ENCODE measurements at regions not wholly inside any gene's neighbourhood (a gene's known extent, or its start where the extent isn't known, plus 50 kb on each side); places are given as distances from the start of the nearest gene placed in this dataset.

GRCh38 chr3:109643590-109643989 lies 306.2 kb upstream of the DPPA4 start:
- no peak for TF ChIP-seq CTCF (IDR thresholded peaks at IDR 0.05; ENCODE audit: insufficient read depth, low read length, poor library complexity, severe bottlenecking)
- no peak for DNase-seq (ENCODE audit: extremely low read depth, insufficient read length)
- no peaks in the 10 kb centered on the region for H3K36me3 ChIP-seq (ENCODE audit: control insufficient read depth, insufficient read depth, low read length)
- no peak overlapping the region for H3K4me3 ChIP-seq (replicated peaks; ENCODE audit: low read depth, low read length)
- H3K27me3 ChIP-seq (replicated peaks; ENCODE audit: control insufficient read depth, insufficient read depth, low read length), result no peaks in the 10 kb centered on the region

GRCh38 chr3:109644332-109644731 lies 307.0 kb upstream of the DPPA4 start:
- H3K4me3 ChIP-seq (replicated peaks; ENCODE audit: low read depth, low read length), result no peak overlapping the region
- no peak for TF ChIP-seq CTCF (IDR thresholded peaks at IDR 0.05; ENCODE audit: insufficient read depth, low read length, poor library complexity, severe bottlenecking)
- H3K27me3 ChIP-seq (replicated peaks; ENCODE audit: control insufficient read depth, insufficient read depth, low read length), result no peaks in the 10 kb centered on the region
- no peaks in the 10 kb centered on the region for H3K36me3 ChIP-seq (ENCODE audit: control insufficient read depth, insufficient read depth, low read length)
- DNase-seq (ENCODE audit: extremely low read depth, insufficient read length), result no peak

- H3K36me3 ChIP-seq (ENCODE audit: control insufficient read depth, insufficient read depth, low read length), result no peaks in the 10 kb centered on the region
- H3K27me3 ChIP-seq (replicated peaks; ENCODE audit: control insufficient read depth, insufficient read depth, low read length), result no peaks in the 10 kb centered on the region
- H3K4me3 ChIP-seq (replicated peaks; ENCODE audit: low read depth, low read length), result no peak overlapping the region
- no peak for DNase-seq (ENCODE audit: extremely low read depth, insufficient read length)
- TF ChIP-seq CTCF (IDR thresholded peaks at IDR 0.05; ENCODE audit: insufficient read depth, low read length, poor library complexity, severe bottlenecking), result no peak
Measured at GRCh38 chr3:109644746-109645145, 307.4 kb upstream of the DPPA4 start.

GRCh38 chr3:109648027-109648426 lies 310.7 kb upstream of the DPPA4 start:
- no peaks in the 10 kb centered on the region for H3K36me3 ChIP-seq (ENCODE audit: control insufficient read depth, insufficient read depth, low read length)
- TF ChIP-seq CTCF (IDR thresholded peaks at IDR 0.05; ENCODE audit: insufficient read depth, low read length, poor library complexity, severe bottlenecking), result no peak
- H3K4me3 ChIP-seq (replicated peaks; ENCODE audit: low read depth, low read length), result no peak overlapping the region
- DNase-seq (ENCODE audit: extremely low read depth, insufficient read length), result no peak
- H3K27me3 ChIP-seq (replicated peaks; ENCODE audit: control insufficient read depth, insufficient read depth, low read length), result no peaks in the 10 kb centered on the region

GRCh38 chr3:109656225-109656624 lies 318.9 kb upstream of the DPPA4 start:
- Histone ChIP-seq H3K4me3 (replicated peaks; ENCODE audit: low read depth, low read length) (no peak overlapping the region), H3K27me3 (replicated peaks; ENCODE audit: control insufficient read depth, insufficient read depth, low read length) (no peaks in the 10 kb centered on the region), H3K36me3 (ENCODE audit: control insufficient read depth, insufficient read depth, low read length) (no peaks in the 10 kb centered on the region)
- no peak for DNase-seq (ENCODE audit: extremely low read depth, insufficient read length)
- TF ChIP-seq CTCF (IDR thresholded peaks at IDR 0.05; ENCODE audit: insufficient read depth, low read length, poor library complexity, severe bottlenecking), result no peak

- no peak for DNase-seq (ENCODE audit: extremely low read depth, insufficient read length)
- H3K4me3 ChIP-seq (replicated peaks; ENCODE audit: low read depth, low read length), result no peak overlapping the region
- no peaks in the 10 kb centered on the region for H3K36me3 ChIP-seq (ENCODE audit: control insufficient read depth, insufficient read depth, low read length)
Measured at GRCh38 chr3:109678600-109678999, 341.3 kb upstream of the DPPA4 start.

More at GRCh38 chr3:109678600-109678999, 341.3 kb upstream of the DPPA4 start:
- TF ChIP-seq CTCF (IDR thresholded peaks at IDR 0.05; ENCODE audit: insufficient read depth, low read length, poor library complexity, severe bottlenecking), result no peak
- no peaks in the 10 kb centered on the region for H3K27me3 ChIP-seq (replicated peaks; ENCODE audit: control insufficient read depth, insufficient read depth, low read length)
